Liver (tissue), 3 donors: ENCODE measurements at regions not wholly inside any gene's neighbourhood (a gene's known extent, or its start where the extent isn't known, plus 50 kb on each side); places are given as distances from the start of the nearest gene placed in this dataset.

ENCODE experiments used
- FOXA1 ChIP-seq: IDR thresholded peaks from 2 replicates; pipeline ENCODE4 v1.6.1; 2016; ENCODE audit warnings: antibody characterized with exemption
- GABPA ChIP-seq, 2 donors: IDR thresholded peaks in 1 of 2; conservative IDR thresholded peaks in 1 of 2; 2 replicates each; pipeline ENCODE4 v1.6.1; 2016; ENCODE audit warnings: antibody characterized with exemption in 2 of 2, mild to moderate bottlenecking in 1 of 2, moderate library complexity in 1 of 2
- JUND ChIP-seq, 2 donors: IDR thresholded peaks; 2 replicates each; pipeline ENCODE4 v1.6.1; 2016; ENCODE audit warnings: antibody characterized with exemption in 2 of 2
- NR2F2 ChIP-seq: IDR thresholded peaks from 2 replicates; pipeline ENCODE4 v1.6.1; 2016; ENCODE audit warnings: antibody characterized with exemption
- RAD21 ChIP-seq, 2 donors: IDR thresholded peaks; 2 replicates each; pipeline ENCODE4 v1.6.1; 2016; ENCODE audit warnings: antibody characterized with exemption in 2 of 2, mild to moderate bottlenecking in 2 of 2
- SP1 ChIP-seq: IDR thresholded peaks from 2 replicates; pipeline ENCODE4 v1.6.1; 2018; ENCODE audit warnings: antibody characterized with exemption, mild to moderate bottlenecking
- TAF1 ChIP-seq: conservative IDR thresholded peaks from 2 replicates; pipeline ENCODE4 v1.6.1; 2016; ENCODE audit warnings: antibody characterized with exemption, mild to moderate bottlenecking
- TF ChIP-seq, protein P1 (sequence below): fragments of 150-350 bp; IDR thresholded peaks from 2 replicates; pipeline ENCODE4 v1.5.1; 2017; ENCODE audit warnings: improper control_type of control experiment, low read depth, low read length; ENCODE audit not compliant: missing input control
- TF ChIP-seq, protein P2 (sequence below): IDR thresholded peaks from 2 replicates; pipeline ENCODE4 v1.6.1; 2016; ENCODE audit warnings: antibody characterized with exemption, mild to moderate bottlenecking
- donor health status: healthy.
- donor health status: healthy.

DNA sequence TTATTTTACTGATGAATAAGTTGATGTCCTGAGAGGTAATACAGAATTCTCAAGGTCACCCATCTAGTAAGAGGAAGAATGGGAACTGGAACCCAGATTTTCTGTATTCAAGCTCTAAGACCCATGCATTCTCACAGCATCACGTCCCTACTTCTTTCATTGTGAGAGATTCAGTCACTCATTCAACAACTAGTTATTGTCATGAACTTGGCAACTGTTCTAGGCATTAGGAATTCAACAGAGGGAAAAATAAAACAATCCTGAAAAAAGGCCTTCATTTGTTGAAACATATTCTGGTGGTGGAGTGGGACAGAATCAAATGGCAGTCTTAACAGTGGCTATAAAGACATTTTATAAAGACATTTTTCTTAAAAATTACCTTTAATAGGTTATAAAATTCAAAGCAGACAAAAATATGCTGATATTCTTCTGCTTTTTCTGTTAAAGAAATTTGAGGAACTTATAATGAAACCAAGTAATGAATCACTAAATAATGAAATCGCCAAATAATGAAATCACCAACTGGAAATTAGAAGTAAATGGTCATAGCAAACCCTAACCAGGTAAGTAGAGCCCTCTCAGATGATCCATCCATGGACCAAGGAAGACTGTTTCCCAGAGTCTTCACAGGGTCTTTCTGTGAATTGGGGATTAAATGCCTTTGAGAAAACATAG lies 136.5 kb upstream of the DPYD start:
- TF ChIP-seq, protein P1, sequence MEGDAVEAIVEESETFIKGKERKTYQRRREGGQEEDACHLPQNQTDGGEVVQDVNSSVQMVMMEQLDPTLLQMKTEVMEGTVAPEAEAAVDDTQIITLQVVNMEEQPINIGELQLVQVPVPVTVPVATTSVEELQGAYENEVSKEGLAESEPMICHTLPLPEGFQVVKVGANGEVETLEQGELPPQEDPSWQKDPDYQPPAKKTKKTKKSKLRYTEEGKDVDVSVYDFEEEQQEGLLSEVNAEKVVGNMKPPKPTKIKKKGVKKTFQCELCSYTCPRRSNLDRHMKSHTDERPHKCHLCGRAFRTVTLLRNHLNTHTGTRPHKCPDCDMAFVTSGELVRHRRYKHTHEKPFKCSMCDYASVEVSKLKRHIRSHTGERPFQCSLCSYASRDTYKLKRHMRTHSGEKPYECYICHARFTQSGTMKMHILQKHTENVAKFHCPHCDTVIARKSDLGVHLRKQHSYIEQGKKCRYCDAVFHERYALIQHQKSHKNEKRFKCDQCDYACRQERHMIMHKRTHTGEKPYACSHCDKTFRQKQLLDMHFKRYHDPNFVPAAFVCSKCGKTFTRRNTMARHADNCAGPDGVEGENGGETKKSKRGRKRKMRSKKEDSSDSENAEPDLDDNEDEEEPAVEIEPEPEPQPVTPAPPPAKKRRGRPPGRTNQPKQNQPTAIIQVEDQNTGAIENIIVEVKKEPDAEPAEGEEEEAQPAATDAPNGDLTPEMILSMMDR = no peak
- no peak for TF ChIP-seq RAD21 (IDR thresholded peaks at IDR 0.05)
- no peak for TF ChIP-seq GABPA (IDR thresholded peaks at IDR 0.05 in 1 of 2, conservative IDR thresholded peaks at IDR 0.05 in 1 of 2)
- no peak for TF ChIP-seq JUND (IDR thresholded peaks at IDR 0.05)
- TF ChIP-seq NR2F2 = no peak
- no peak for TF ChIP-seq SP1
- no peak for TF ChIP-seq FOXA1
- TF ChIP-seq, protein P2, sequence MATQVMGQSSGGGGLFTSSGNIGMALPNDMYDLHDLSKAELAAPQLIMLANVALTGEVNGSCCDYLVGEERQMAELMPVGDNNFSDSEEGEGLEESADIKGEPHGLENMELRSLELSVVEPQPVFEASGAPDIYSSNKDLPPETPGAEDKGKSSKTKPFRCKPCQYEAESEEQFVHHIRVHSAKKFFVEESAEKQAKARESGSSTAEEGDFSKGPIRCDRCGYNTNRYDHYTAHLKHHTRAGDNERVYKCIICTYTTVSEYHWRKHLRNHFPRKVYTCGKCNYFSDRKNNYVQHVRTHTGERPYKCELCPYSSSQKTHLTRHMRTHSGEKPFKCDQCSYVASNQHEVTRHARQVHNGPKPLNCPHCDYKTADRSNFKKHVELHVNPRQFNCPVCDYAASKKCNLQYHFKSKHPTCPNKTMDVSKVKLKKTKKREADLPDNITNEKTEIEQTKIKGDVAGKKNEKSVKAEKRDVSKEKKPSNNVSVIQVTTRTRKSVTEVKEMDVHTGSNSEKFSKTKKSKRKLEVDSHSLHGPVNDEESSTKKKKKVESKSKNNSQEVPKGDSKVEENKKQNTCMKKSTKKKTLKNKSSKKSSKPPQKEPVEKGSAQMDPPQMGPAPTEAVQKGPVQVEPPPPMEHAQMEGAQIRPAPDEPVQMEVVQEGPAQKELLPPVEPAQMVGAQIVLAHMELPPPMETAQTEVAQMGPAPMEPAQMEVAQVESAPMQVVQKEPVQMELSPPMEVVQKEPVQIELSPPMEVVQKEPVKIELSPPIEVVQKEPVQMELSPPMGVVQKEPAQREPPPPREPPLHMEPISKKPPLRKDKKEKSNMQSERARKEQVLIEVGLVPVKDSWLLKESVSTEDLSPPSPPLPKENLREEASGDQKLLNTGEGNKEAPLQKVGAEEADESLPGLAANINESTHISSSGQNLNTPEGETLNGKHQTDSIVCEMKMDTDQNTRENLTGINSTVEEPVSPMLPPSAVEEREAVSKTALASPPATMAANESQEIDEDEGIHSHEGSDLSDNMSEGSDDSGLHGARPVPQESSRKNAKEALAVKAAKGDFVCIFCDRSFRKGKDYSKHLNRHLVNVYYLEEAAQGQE = no peak
- no peak for TF ChIP-seq TAF1
